ENCODE measurements at regions not wholly inside any gene's neighbourhood (a gene's known extent, or its start where the extent isn't known, plus 50 kb on each side); places are given as distances from the start of the nearest gene placed in this dataset.
"Not testable (repeated sequence)": the region's sequence is repeated elsewhere in the genome, so short reads cannot be mapped to it uniquely, and the experiment has no call there.

- no peaks in the 10 kb centered on the region for H3K9me3 ChIP-seq (ENCODE audit: control insufficient read depth, insufficient read depth, low read length)
- H3K27ac ChIP-seq (ENCODE audit: low read depth, low read length), result no peak overlapping the region
- H3K4me1 ChIP-seq (ENCODE audit: control insufficient read depth, insufficient read depth, low read length), result peaks cover 5% of the 10 kb centered on the region; the same call in 1 of the 2 replicates
These were observed 175.5 kb downstream of the EPM2A start for GRCh38 chr6:145559836-145560235.

GRCh38 chr6:145561095-145562072 is 173.9 kb downstream of the EPM2A start:
- H3K27me3 ChIP-seq (ENCODE audit: control insufficient read depth, insufficient read depth, low read length), result no peaks in the 10 kb centered on the region
- no peak overlapping the region for H3K9ac ChIP-seq (ENCODE audit: low read depth, low read length)
- H3K4me1 ChIP-seq (ENCODE audit: control insufficient read depth, insufficient read depth, low read length), result no peaks in the 10 kb centered on the region; the same call in 1 of the 2 replicates
- no peaks in the 10 kb centered on the region for H3K9me3 ChIP-seq (ENCODE audit: control insufficient read depth, insufficient read depth, low read length)
- no peak overlapping the region for H3K27ac ChIP-seq (ENCODE audit: low read depth, low read length)
- H3K36me3 ChIP-seq (ENCODE audit: control insufficient read depth, insufficient read depth, low read length), result no peaks in the 10 kb centered on the region
- H3K4me3 ChIP-seq (ENCODE audit: low read depth, low read length), result no peak overlapping the region

More at GRCh38 chr6:145559836-145560235, 175.5 kb downstream of the EPM2A start:
- H3K27me3 ChIP-seq (ENCODE audit: control insufficient read depth, insufficient read depth, low read length), result no peaks in the 10 kb centered on the region
- no peak overlapping the region for H3K4me3 ChIP-seq (ENCODE audit: low read depth, low read length)
- H3K36me3 ChIP-seq (ENCODE audit: control insufficient read depth, insufficient read depth, low read length), result no peaks in the 10 kb centered on the region
- no peak overlapping the region for H3K9ac ChIP-seq (ENCODE audit: low read depth, low read length)

- Histone ChIP-seq H3K4me1 (ENCODE audit: control insufficient read depth, insufficient read depth, low read length) (no peaks in the 10 kb centered on the region; the same call in 1 of the 2 replicates), H3K27me3 (ENCODE audit: control insufficient read depth, insufficient read depth, low read length) (no peaks in the 10 kb centered on the region), H3K4me3 (ENCODE audit: low read depth, low read length) (no peak overlapping the region), H3K36me3 (ENCODE audit: control insufficient read depth, insufficient read depth, low read length) (no peaks in the 10 kb centered on the region), H3K9me3 (ENCODE audit: control insufficient read depth, insufficient read depth, low read length) (no peaks in the 10 kb centered on the region), H3K27ac (ENCODE audit: low read depth, low read length) (no peak overlapping the region), H3K9ac (ENCODE audit: low read depth, low read length) (no peak overlapping the region)
These were observed 172.3 kb downstream of the EPM2A start for GRCh38 chr6:145562771-145563615.

- no peaks in the 10 kb centered on the region for H3K36me3 ChIP-seq (ENCODE audit: control insufficient read depth, insufficient read depth, low read length)
- H3K4me1 ChIP-seq (ENCODE audit: control insufficient read depth, insufficient read depth, low read length), result no peaks in the 10 kb centered on the region; the same call in 1 of the 2 replicates
- no peaks in the 10 kb centered on the region for H3K27me3 ChIP-seq (ENCODE audit: control insufficient read depth, insufficient read depth, low read length)
- H3K4me3 ChIP-seq (ENCODE audit: low read depth, low read length), result no peak overlapping the region
- H3K9me3 ChIP-seq (ENCODE audit: control insufficient read depth, insufficient read depth, low read length), result no peaks in the 10 kb centered on the region
- no peak overlapping the region for H3K9ac ChIP-seq (ENCODE audit: low read depth, low read length)
- H3K27ac ChIP-seq (ENCODE audit: low read depth, low read length), result no peak overlapping the region
These were observed 170.8 kb downstream of the EPM2A start for GRCh38 chr6:145564553-145564952.

GRCh38 chr6:145567684-145568252 is 167.6 kb downstream of the EPM2A start:
- H3K27ac ChIP-seq (ENCODE audit: low read depth, low read length), result no peak overlapping the region
- H3K4me3 ChIP-seq (ENCODE audit: low read depth, low read length), result no peak overlapping the region
- no peak overlapping the region for H3K9ac ChIP-seq (ENCODE audit: low read depth, low read length)
- no peaks in the 10 kb centered on the region for H3K36me3 ChIP-seq (ENCODE audit: control insufficient read depth, insufficient read depth, low read length)
- H3K9me3 ChIP-seq (ENCODE audit: control insufficient read depth, insufficient read depth, low read length), result no peaks in the 10 kb centered on the region
- no peaks in the 10 kb centered on the region for H3K4me1 ChIP-seq (ENCODE audit: control insufficient read depth, insufficient read depth, low read length)
- H3K27me3 ChIP-seq (ENCODE audit: control insufficient read depth, insufficient read depth, low read length), result no peaks in the 10 kb centered on the region

- H3K36me3 ChIP-seq (ENCODE audit: control insufficient read depth, insufficient read depth, low read length), result no peaks in the 10 kb centered on the region
- H3K4me1 ChIP-seq (ENCODE audit: control insufficient read depth, insufficient read depth, low read length), result no peaks in the 10 kb centered on the region
- no peak overlapping the region for H3K27ac ChIP-seq (ENCODE audit: low read depth, low read length)
- no peaks in the 10 kb centered on the region for H3K27me3 ChIP-seq (ENCODE audit: control insufficient read depth, insufficient read depth, low read length)
- H3K4me3 ChIP-seq (ENCODE audit: low read depth, low read length), result no peak overlapping the region
- no peaks in the 10 kb centered on the region; the same call in 1 of the 2 replicates for H3K9me3 ChIP-seq (ENCODE audit: control insufficient read depth, insufficient read depth, low read length)
- no peak overlapping the region for H3K9ac ChIP-seq (ENCODE audit: low read depth, low read length)
These were observed 166.2 kb downstream of the EPM2A start for GRCh38 chr6:145569140-145569539.

GRCh38 chr6:145570336-145570735 is 165.0 kb downstream of the EPM2A start:
- not testable (repeated sequence) for H3K27me3 ChIP-seq (ENCODE audit: control insufficient read depth, insufficient read depth, low read length); H3K27ac ChIP-seq (ENCODE audit: low read depth, low read length); H3K9me3 ChIP-seq (ENCODE audit: control insufficient read depth, insufficient read depth, low read length); H3K9ac ChIP-seq (ENCODE audit: low read depth, low read length); H3K36me3 ChIP-seq (ENCODE audit: control insufficient read depth, insufficient read depth, low read length); H3K4me1 ChIP-seq (ENCODE audit: control insufficient read depth, insufficient read depth, low read length); H3K4me3 ChIP-seq (ENCODE audit: low read depth, low read length)

GRCh38 chr6:145574269-145574668 is 161.1 kb downstream of the EPM2A start:
- H3K36me3 ChIP-seq (ENCODE audit: control insufficient read depth, insufficient read depth, low read length); H3K4me1 ChIP-seq (ENCODE audit: control insufficient read depth, insufficient read depth, low read length); H3K27ac ChIP-seq (ENCODE audit: low read depth, low read length); H3K9ac ChIP-seq (ENCODE audit: low read depth, low read length); H3K4me3 ChIP-seq (ENCODE audit: low read depth, low read length); H3K9me3 ChIP-seq (ENCODE audit: control insufficient read depth, insufficient read depth, low read length); H3K27me3 ChIP-seq (ENCODE audit: control insufficient read depth, insufficient read depth, low read length): not testable (repeated sequence)

Data from HUES48 (cell line).